Heart left ventricle (tissue), 13 donors: ENCODE measurements at regions not wholly inside any gene's neighbourhood (a gene's known extent, or its start where the extent isn't known, plus 50 kb on each side); places are given as distances from the start of the nearest gene placed in this dataset.

Experiments used
- CTCF ChIP-seq, 12 donors: fragments of 200-600 bp; sonication (generic) in 4 of 12; IDR thresholded peaks; one replicate each; pipeline versions ENCODE4 v1.5.0 to v1.8.0; 2018 to 2022; ENCODE audit warnings: antibody characterized with exemption in 12 of 12, mild to moderate bottlenecking in 5 of 12
- POLR2A ChIP-seq, 2 donors: fragments of 450-650 bp; IDR thresholded peaks; one replicate each; pipeline ENCODE4 v1.6.1; 2017; ENCODE audit warnings: antibody characterized with exemption in 2 of 2, mild to moderate bottlenecking in 2 of 2, moderate library complexity in 2 of 2
- donor health status: ischemic (EF 13 %, LVEDD 7.1; RV severe dilation, severe dysfunction).
- donor health status: DM: no; HTN: yes; CAD: no.
- donor health status: DM: no; HTN: no; CAD: no.
- donor health status: ischemic (EF 25% LVEDD 6.9; RV normal size, moderate dysfunction).
- donor health status: ischemic (EF 25% LVEDD 5.7; RV mildly dilated, moderate dysfunction).
- donor health status: ischemic (EF 35%, LVEDD 5.7; RV mildly dilated, moderate dysfunction).
- donor health status: nonischemic (EF 11% LVEDD 7.7; RV severe dilation, severe dysfunction).
- donor health status: DM: yes; HTN: yes; CAD: no.
- donor health status: PGD.
- donor health status: ischemic (EF 29% LVEDD 5.4; RV normal size, mild dysfunction).
- donor health status: nonischemic (EF 23%, LVEDD 6.1; RV moderate dilation, normal function).

GRCh38 chr3:99188936-99189335 is 287.4 kb upstream of the DCBLD2 start:
- TF ChIP-seq CTCF (IDR thresholded peaks at IDR 0.05) = no peak
- TF ChIP-seq POLR2A (IDR thresholded peaks at IDR 0.05) = no peak
